Stimulated activated CD4-positive, alpha-beta T cell treated with anti-CD3 and anti-CD28 coated beads, Interleukin-4, amount 100 ng/mL, for 48 hours (primary cell): ENCODE measurements at regions not wholly inside any gene's neighbourhood (a gene's known extent, or its start where the extent isn't known, plus 50 kb on each side); places are given as distances from the start of the nearest gene placed in this dataset.
"Not testable (repeated sequence)": the region's sequence is repeated elsewhere in the genome, so short reads cannot be mapped to it uniquely, and the experiment has no call there.

Source experiments
- DNase-seq, 2 donors: peaks; one replicate each; pipeline ENCODE4 v3.0.0-alpha.2; 2020; ENCODE audit warnings: low read depth in 2 of 2

GRCh38 chr11:103584720-103585119 is 451.7 kb upstream of the DDI1 start:
- no peak for DNase-seq

GRCh38 chr11:103585401-103585800 is 451.0 kb upstream of the DDI1 start:
- no peak for DNase-seq

GRCh38 chr11:103585911-103586310 is 450.5 kb upstream of the DDI1 start:
- DNase-seq, result no peak

GRCh38 chr11:103586756-103587155 is 449.7 kb upstream of the DDI1 start:
- DNase-seq, result no peak

- DNase-seq, result no peak
These were observed 448.3 kb upstream of the DDI1 start for GRCh38 chr11:103587901-103588788.

GRCh38 chr11:103591554-103591953 is 444.9 kb upstream of the DDI1 start:
- DNase-seq, result no peak

GRCh38 chr11:103594283-103594682 is 442.2 kb upstream of the DDI1 start:
- no peak for DNase-seq

- DNase-seq, result no peak
These were observed 440.1 kb upstream of the DDI1 start for GRCh38 chr11:103596315-103596714.

- DNase-seq, result peak; percentile 7 to 8
These were observed 435.1 kb upstream of the DDI1 start for GRCh38 chr11:103601225-103601846.

- DNase-seq, result no peak
These were observed 433.6 kb upstream of the DDI1 start for GRCh38 chr11:103602840-103603239.

GRCh38 chr11:103604310-103604709 is 432.1 kb upstream of the DDI1 start:
- no peak for DNase-seq

- DNase-seq, result no peak
These were observed 427.9 kb upstream of the DDI1 start for GRCh38 chr11:103608566-103608965.

- no peak for DNase-seq
These were observed 427.0 kb upstream of the DDI1 start for GRCh38 chr11:103609117-103610066.

GRCh38 chr11:103610435-103610834 is 426.0 kb upstream of the DDI1 start:
- no peak for DNase-seq

- DNase-seq, result not testable (repeated sequence)
These were observed 424.7 kb upstream of the DDI1 start for GRCh38 chr11:103611526-103612260.

- DNase-seq, result not testable (repeated sequence)
These were observed 424.0 kb upstream of the DDI1 start for GRCh38 chr11:103612451-103612850.

- not testable (repeated sequence) for DNase-seq
These were observed 419.9 kb upstream of the DDI1 start for GRCh38 chr11:103616586-103616985.

- DNase-seq, result no peak
These were observed 417.9 kb upstream of the DDI1 start for GRCh38 chr11:103618528-103618927.

GRCh38 chr11:103619480-103619879 is 417.0 kb upstream of the DDI1 start:
- DNase-seq, result no peak

GRCh38 chr11:103619938-103620337 is 416.5 kb upstream of the DDI1 start:
- no peak for DNase-seq

- no peak for DNase-seq
These were observed 414.1 kb upstream of the DDI1 start for GRCh38 chr11:103622296-103622695.
